ENCODE measurements at regions not wholly inside any gene's neighbourhood (a gene's known extent, or its start where the extent isn't known, plus 50 kb on each side); places are given as distances from the start of the nearest gene placed in this dataset.
"Not testable (repeated sequence)": the region's sequence is repeated elsewhere in the genome, so short reads cannot be mapped to it uniquely, and the experiment has no call there.

GRCh38 chr6:115873901-115874300, 186.8 kb downstream of the FRK start:
- DNase-seq, result no peak

DNA sequence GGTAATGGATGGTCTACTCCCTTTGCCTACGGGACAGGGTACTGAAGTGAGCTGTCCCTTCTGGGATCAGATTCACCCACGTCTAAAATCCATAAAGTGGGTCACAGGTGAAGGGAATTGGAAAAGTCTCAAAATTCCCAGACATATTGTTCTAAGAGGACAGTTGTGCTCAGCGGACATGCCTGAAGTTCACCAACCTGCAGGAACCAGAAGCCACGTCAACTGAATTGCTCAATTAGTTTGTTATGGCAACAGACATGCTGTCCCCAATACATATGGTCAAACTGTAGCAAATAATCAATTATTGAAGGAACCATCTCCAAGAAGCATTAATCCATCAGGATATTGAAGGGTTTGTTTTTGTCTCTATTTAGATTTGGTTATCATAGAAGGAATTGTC, 190.2 kb downstream of the FRK start:
- no peak for DNase-seq

GRCh38 chr6:115865914-115866313, 194.8 kb downstream of the FRK start:
- no peak for DNase-seq

- DNase-seq, result no peak
Measured at GRCh38 chr6:115863211-115863610, 197.5 kb downstream of the FRK start.

GRCh38 chr6:115861658-115862057, 199.0 kb downstream of the FRK start:
- DNase-seq, result not testable (repeated sequence)

GRCh38 chr6:115859577-115859976, 201.1 kb downstream of the FRK start:
- not testable (repeated sequence) for DNase-seq

DNA sequence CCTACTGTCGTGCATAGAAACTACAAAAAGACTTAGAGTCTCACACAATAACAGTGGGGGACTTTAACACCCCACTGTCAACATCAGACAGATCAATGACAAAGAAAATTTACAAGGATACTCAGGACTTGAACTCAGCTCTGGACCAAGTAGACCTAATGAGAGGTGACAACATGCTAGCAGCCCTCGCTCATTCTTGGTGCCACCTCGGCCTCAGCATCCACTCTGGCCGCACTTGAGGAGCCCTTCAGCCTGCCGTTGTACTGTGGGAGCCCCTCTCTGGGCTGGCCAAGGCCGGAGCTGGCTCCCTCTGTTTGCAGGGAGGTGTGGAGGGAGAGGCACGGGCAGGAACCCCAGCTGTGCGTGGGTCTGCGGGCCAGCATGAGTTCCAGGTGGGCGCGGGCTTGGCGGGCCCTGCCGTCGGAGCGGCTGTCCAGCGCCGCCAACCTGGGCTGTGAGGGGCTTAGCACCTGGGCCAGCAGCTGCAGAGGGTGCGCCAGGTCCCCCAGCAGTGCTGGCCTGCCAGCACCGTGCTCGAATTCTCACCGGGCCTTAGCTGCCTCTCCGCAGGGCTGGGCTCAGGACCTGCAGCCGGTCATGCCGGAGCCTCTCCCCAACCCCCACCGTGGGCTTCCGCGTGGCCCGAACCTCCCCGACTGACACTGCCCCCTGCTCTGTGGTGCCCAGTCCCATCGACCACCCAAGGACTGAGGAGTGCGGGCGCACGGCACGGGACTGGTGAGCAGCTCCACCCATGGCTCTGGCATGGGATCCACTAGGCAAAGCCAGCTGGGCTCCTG, 205.6 kb downstream of the FRK start:
- DNase-seq, result no peak

- no peak for DNase-seq
Measured at GRCh38 chr6:115847671-115848070, 213.0 kb downstream of the FRK start.

- no peak for DNase-seq
Measured at GRCh38 chr6:115843945-115844344, 216.7 kb downstream of the FRK start.

DNA sequence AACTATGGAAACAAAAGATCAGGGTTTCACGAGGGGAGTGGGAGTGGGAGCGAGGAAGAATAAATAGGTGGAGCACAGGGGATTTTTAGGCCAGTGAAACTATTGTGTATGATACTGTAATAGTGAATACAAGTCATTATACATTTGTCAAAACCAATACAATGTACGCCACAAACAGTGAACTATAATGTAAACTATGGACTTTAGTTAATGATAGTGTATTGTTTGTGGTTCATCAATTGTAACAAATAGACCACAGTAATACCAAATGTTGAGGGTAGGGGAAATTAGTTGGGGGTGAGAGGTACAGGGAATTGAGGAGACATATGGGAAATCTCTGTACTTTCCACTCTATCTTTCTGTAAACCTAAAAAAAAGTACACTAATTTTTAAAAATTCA, 218.4 kb downstream of the FRK start:
- no peak for DNase-seq

GRCh38 chr6:115839583-115840181, 221.0 kb downstream of the FRK start:
- no peak for DNase-seq

GRCh38 chr6:115838763-115839401, 221.8 kb downstream of the FRK start:
- DNase-seq, result no peak

GRCh38 chr6:115838216-115838615, 222.5 kb downstream of the FRK start:
- DNase-seq, result no peak

DNA sequence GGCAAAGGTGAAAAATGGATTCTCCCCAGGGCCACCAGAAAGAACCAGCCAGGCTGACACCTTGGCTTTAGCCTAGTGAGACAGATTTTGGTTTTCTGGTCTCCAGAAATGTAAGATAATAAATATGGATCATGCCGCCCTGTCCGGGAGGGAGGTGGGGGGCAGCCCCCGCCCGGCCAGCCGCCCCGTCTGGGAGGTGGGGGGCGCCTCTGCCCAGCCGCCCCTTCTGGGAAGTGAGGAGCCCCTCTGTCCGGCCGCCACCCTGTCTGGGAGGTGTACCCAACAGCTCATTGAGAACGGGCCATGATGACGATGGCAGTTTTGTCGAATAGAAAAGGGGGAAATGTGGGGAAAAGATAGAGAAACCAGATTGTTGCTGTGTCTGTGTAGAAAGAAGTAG, 224.3 kb downstream of the FRK start:
- DNase-seq, result not testable (repeated sequence)

- DNase-seq, result no peak
Measured at GRCh38 chr6:115835314-115835713, 225.4 kb downstream of the FRK start.

DNA sequence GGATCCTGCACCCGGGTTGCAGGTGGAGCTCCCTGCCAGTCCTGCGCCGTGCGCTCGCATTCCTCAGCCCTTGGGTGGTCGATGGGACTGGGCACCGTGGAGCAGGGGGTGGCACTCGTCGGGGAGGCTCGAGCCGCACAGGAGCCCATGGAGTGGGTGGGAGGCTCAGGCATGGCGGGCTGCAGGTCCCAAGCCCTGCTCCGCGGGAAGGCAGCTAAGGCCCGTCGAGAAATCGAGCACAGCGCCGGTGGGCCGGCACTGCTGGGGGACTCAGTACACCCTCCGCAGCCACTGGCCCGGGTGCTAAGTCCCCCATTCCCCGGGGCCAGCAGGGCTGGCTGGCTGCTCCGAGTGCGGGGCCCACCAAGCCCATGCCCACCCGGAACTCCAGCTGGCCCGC, 226.1 kb downstream of the FRK start:
- not testable (repeated sequence) for DNase-seq

DNA sequence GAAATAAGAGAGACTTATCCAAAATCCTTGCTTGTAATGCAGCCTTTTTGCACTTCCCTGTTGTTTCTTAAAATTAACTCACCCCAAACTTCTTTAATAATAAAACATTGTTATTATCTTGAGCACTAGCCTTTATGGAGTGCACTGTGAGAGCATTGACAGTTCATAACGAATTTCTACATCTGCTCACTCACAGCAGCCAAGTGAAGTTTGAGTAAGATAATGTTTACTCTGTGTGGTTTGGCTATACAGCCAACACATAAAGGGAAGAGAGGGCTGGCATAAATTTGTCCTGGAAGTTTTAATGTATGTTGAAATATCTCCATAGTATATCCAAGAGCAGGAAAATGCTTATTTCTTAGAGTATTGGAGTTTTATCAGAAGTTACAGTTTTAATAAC, 227.9 kb downstream of the FRK start:
- no peak for DNase-seq

- no peak for DNase-seq
Measured at GRCh38 chr6:115832186-115832585, 228.5 kb downstream of the FRK start.

GRCh38 chr6:115830895-115831294, 229.8 kb downstream of the FRK start:
- no peak for DNase-seq

- DNase-seq, result no peak
Measured at GRCh38 chr6:115821798-115822197, 238.9 kb downstream of the FRK start.

DNA sequence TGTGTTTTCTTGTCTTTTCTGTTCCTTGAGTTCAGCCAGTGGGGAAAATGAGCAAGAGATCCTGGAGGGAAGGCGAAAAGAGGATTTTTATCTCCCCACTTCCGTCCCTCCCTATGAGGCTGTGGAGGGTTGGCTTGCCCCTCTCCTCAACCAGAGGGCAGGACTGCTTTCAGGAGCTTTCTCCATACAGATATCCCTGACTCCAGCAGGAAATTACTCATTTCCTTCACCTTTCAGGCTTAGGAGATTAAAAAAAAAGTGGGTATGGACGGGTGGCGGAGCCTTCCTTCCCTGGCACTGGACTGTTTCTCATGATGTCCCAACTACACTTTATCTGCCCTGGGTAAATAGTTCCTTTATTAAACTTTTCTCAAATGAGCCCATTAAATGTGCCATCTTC, 241.2 kb downstream of the FRK start:
- DNase-seq, result no peak

GRCh38 chr6:115817161-115817560, 243.5 kb downstream of the FRK start:
- no peak for DNase-seq

GRCh38 chr6:115814907-115815306, 245.8 kb downstream of the FRK start:
- DNase-seq, result no peak

GRCh38 chr6:115811541-115811940, 249.2 kb downstream of the FRK start:
- no peak for DNase-seq
